Middle frontal gyrus (tissue), 1 donor: ENCODE measurements at regions not wholly inside any gene's neighbourhood (a gene's known extent, or its start where the extent isn't known, plus 50 kb on each side); places are given as distances from the start of the nearest gene placed in this dataset.
"Not testable (repeated sequence)": the region's sequence is repeated elsewhere in the genome, so short reads cannot be mapped to it uniquely, and the experiment has no call there.

ENCODE experiments used
- DNase-seq: peaks from one replicate; pipeline ENCODE4 v3.0.0-alpha.2; 2015; ENCODE audit warnings: low spot score; ENCODE audit errors: extremely low spot score

DNA sequence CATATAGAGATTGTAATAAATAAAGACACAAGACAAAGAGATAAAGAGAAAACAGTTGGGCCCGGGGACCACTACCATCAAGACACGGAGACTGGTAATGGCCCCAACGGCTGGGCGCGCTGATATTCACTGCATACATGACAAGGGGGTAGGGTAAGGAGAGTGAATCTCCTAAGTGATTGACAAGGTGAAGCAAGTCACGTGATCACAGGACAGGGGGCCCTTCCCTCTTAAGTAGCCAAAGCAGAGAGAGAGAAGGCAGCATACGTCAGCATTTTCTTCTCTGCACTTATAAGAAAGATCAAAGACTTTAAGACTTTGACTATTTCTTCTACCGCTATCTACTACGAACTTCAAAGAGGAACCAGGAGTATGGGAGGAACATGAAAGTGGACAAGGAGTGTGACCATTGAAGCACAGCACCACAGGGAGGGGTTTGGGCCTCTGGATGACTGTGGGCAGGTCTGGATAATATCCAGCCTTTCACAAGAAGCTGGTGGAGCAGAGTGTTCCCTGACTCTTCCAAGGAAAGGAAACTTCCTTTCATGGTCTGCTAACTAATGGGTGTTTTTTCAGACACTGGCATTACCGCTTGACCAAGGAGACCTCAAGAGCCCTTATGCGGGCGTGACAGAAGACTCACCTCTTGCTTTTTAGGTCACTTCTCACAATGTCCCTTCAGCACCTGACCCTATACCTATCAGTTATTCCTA lies 75.6 kb downstream of the MRPL39 start:
- not testable (repeated sequence) for DNase-seq

DNA sequence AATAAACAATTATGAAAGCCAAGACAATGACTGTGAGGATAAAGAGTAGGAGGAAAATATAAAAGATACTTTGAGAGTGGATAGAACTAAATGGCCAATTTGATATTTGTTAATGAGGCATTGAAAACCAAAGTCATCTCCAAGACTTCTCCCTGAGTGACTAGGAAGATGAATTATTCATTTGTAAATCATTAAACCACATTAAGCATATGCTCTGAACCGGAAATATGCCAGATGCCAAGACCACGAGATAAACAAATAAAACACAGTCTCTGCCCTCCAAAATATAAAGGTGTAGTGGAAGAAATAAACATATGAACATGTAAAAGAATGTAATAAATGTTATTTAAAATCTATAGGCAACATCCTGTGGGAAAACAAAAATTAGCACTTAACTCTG lies 78.8 kb downstream of the MRPL39 start:
- no peak for DNase-seq

DNA sequence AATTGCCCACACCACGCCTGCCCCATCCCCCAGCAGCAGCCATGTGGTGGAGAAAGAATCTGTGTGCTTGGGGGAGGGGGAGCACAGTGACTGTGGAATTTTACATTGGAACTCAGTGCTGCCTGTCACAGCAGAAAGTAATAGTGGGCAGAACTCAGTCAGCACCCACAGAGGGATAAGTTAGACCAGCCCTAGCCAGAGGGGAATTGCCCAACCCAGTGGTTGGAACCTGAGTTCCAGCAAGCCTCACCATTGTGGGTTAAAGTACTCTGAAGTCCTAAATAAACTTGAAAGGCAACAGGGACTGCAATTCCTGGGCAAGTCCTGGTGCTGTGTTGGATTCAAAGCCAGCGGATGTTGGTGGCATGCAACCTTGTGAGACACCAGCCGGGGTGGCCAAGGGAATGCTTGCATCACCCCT lies 88.8 kb downstream of the MRPL39 start:
- no peak for DNase-seq

DNA sequence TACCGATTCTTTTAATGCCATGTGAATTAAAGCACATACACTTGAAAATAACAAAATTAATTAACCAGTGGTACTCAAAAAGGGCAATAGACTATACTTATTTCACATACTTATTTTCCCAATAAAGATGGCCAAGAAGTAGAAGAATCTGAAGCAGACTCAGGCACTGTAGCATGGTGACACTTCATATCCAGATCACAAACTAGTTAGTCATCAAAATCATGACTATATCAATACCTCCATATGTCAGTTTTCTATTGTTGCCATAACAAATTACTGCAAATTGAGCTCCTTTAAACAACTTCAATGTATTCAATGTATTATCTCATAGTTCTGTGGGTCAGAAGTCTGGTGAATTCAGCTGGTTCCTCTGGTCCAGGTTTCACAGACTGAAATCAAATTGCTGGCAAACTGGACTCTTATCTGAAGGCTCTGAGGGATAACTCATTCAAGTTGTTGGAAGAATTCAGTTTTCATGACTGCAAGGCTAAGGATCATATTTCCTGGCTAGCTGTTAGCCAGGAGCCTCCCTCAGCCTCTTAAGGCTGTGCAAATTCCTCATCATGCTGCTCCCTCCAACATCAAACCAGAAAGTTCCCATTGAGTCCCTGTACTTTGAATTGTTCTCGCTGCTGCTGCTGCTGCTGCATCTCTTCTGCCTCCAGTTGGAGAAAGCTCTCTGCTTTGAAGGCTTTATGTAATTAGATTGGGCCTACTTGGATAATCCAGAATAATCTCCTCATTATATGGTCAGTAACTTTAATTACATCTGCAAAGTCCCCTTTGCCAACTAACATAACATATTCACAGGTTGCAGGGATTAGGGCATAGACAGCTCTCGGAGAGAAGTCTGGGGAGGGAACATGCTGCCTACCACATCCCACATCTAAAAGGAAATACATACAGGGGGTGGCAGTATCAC lies 91.5 kb downstream of the MRPL39 start:
- DNase-seq = no peak

DNA sequence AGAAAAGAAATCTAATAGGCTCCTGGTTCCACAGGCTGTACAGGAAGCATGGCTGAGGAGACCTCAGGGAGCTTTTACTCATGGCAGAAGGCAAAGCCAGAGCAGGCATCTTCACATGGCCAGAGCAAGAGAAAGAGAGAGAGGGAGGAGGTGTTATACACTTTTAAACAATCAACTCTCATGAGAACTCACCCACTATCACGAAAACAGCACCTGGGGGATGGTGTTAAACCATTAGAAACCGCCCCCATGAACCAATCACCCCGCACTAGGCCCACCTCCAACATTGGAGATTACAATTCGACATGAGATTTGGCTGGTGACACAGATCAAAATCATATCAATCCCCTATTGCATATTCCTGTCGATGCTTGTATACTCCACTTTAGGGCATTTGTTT lies 93.5 kb downstream of the MRPL39 start:
- DNase-seq = no peak

DNA sequence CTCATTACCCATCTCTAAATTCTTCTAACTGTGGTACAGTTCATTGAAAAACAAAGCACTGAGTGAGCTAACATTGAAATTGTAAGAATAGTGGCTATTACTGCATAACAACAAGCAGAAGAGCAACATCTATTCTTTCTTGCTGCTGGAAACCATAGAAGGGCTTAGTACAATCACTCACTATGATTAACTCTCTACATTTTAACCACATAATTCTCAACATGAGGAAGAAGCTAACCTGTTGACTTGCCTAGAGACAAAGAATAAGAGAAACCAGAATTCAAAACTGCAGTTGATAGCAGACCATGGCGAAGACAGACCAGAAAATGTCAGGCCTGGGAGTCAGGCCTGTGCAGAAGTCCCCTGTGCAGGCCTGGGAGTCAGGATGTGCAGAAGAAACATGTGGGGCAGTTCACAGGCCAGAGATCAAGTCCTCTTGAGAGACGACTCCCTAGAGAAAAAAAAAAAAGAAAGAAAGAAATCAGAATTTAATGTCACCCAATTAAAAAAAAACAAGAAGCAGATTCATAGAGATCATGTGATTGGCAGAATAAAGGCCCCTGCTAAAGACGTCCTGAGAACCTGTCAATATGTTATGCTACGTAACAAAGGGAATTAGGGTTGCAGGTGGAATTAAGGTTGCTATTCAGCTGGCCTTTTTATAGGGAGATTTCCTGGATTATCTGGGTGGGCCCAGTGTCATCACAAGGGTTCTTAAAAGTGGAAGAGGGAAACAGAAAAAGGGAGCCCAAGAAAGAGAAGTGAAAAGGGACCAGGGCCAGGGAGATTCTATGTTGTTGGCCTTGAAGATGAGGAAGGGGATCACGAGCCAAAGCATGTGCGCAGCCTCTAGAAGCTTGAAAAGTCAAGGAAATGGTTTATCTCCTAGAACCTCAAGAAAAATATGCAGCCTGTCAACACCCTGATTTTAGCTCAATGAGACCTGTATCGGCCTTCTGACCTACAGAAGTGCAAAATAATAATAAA lies 94.9 kb downstream of the MRPL39 start:
- DNase-seq = no peak

DNA sequence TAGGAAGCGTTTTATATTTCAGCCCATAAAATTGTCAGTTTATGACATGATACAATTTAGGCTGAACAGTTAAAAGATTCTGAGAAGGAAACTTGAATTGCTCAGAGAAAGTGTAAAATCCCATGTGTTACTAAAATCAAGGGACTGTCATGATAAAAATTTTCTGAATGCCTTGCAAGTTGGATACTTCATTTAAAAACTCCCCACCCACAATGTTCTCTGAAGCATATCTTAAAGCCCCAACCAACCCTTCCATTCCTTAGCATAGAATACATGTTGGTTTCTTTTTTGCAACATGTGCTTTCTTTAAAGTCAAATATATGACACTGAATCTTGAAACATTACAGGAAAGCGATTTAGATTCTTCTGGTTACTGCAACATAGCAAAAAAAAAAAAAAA lies 97.4 kb downstream of the MRPL39 start:
- DNase-seq = no peak

DNA sequence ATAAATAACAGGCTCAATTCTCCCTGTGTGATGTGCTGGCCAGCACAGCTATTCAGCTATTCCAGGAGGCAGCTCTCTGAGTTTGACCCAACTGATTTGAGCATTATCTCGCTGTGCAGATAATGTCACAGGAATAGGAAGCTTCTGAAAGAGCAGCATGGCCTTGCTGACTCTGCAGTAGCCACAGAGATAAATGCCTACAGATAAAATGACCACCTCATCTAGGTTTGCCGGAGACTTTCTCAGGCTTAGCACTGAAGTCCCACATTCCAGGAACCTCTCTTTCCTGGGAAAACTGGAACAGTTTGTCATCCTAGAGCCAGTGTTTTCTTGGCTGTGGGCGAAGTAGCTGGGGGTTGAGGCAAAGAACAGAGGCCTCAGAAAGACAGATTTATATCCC lies 98.9 kb downstream of the MRPL39 start:
- DNase-seq = no peak

DNA sequence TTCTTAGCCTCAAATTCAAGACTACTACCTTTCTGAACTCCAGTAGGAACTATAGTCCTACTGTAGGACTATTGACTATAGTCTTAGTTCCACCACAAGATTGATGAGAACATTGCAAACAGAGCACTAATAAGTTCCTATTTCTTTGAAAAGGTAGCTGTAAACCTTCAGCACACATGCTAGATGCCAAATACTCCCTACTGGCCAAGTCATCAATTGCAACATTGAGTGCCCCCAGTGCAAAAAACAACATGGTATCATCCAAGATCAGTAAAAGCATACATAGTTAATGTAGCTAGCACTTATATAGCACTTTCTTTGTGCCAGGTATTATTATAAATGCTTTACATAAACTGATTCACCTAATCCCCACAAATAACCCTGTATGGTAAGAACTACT lies 99.8 kb downstream of the MRPL39 start:
- no peak for DNase-seq

DNA sequence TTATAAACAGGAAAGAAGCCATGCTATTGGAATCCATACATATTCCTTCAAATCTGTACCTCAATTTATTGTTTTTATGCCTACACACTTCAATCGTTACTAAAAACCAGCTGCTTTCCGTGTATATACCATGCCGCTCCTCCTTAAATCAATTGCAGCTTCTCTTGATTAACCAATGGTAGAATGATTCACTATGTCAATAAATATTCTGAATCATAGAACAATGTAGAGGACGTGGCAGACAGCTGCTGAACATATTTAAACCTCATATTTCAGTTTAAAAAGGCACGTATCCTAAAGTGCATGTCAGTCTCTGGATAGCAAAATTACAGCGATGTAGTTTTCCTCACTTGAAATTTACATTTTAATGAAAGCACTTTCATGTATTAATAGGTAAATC lies 100.4 kb downstream of the MRPL39 start:
- no peak for DNase-seq

DNA sequence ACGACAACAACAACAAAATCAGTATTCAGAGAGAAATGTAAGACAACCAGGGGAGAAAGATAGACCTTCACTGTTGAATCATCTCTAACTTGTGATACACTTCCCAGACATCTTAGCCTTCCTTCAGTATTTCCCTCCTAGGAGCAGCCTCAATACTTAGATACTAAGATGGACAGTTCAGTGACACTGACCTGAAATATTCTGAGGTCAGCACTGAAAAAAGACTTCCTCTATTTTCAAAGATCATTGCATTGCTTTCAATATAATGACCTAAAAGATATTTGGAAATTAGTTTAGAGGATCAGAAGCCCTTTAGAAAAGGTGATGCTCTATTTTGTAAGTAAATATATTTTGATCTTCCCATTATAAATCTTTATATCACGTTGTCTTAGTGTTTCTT lies 101.0 kb downstream of the MRPL39 start:
- no peak for DNase-seq

DNA sequence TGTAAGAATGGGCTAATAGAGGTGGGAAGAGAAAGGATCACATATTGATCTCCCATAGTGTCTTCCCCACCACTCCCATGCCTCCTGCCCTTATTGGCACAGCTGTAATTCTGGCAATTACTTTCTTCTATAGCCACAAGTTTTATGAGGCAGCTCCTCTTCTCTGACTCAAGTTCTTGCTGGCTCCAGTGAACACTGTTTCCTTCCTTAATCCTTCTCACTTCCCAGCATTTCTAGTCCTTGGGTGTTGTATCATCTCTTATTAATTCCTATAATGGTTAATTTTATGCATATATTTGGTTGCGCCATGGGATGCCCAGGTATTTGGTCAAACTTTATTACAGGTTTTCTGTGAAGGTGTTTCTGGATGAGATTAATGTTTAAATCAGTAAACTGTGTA lies 103.3 kb downstream of the MRPL39 start:
- no peak for DNase-seq

DNA sequence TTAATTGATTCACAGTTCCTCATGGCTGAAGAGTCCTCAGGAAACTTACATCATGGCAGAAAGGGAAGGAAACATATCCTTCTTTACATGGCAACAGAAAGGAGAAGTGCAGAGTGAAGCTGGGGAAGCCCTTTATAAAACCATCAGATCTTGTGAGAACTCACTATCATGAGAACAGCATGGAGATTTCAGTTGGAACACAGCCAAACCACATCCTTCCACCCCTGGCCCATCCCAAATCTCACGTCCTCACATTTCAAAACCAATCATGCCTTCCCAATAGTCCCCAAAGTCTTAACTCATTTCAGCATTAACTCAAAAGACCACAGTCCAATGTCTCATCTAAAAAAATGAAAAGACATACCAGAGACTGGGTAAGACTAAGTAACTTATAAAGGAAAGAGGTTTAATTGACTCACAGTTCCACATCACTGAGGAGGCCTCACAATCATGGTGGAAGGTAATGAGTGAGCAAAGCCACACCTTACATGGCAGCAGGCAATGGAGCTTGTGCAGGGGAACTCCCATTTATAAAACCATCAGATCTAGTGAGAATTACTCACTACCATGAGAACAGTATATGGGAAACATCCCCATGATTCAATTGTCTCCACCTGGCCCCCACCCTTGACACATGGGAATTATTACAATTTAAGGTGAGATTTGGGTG lies 105.2 kb downstream of the MRPL39 start:
- DNase-seq = no peak

DNA sequence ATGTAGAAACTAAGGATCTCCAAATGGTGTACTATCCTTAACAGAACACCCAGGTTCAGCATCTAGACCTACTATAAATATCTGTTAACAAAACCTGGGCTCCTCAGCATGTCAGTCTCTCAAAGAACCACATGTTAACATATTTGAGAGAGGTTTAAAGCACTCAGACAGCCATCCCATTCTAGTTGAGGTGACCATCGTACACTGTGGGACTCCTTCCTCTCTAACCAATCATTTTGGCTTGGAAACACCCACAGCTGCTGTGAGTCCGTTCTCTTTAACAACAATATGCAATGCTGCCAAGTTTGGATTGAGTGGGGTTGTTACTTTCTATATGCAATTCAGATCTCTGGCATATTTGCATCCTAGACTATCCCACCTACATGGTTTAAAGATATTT lies 105.8 kb downstream of the MRPL39 start:
- peak; percentile 13 for DNase-seq

DNA sequence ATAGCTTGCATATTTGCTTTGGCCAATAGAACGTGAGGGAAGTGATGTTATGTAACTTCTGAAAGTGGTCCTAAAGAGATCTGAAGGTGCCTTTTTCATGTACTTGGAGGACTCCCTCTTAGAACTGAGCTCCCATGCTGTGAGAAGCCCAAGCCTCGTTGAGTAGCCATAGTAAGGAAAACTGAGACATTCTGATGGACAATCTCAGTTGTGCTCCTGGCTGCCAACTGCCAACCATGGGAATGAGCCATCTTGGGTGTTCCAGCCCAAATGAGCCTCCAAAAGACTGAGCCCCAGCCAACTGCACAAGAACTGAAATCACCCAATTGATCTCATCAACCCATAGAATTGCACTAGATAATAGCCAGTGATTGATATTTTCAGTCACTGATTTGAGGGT lies 106.7 kb downstream of the MRPL39 start:
- no peak for DNase-seq

DNA sequence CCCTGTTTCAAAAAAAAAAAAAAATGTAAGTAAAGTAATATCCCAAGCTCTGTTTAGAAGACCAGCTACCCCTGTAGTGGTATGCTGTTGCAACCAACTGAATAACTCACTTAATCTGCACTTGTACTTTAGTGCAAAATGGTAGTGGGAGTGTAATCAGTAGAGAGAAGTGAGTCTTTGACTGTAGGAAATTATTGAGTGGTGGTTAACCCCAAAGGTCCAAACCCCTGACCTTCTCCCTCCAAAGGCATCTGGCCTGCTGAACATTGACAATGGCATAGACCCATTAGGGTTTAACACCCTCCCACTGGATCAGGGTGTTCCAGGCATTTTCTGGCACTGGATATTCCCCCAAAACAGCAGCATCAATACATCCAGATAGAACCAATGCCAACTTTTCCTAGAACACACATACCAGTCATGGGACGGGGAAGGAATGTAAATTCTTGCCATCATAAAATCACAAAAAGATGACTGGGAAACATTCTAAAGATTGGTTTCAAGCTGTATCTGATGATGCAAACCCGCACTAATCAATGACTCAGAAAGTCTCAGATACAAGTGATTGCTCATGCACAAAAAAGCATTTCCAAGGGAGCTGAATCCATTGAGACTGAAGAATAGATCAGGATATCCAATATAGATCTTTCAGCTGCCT lies 110.3 kb downstream of the MRPL39 start:
- no peak for DNase-seq

DNA sequence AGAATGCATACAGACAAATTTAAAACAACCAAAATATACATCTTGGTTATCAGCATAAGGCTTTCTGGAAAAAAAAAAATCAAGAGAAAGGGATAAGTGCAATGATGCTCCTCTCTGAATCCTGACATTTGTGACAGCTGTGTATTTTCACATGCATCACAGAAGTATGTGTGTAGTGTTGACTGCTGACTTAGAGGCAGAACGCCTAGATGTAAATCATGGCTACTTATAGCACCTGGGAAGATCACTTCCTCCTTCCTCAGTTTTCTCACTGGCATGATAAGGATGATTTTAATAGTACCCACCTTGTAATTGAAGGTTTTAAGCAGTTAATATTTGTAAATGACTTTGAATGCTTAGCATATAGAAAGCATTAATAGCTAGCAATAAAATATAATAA lies 112.5 kb downstream of the MRPL39 start:
- DNase-seq = no peak

DNA sequence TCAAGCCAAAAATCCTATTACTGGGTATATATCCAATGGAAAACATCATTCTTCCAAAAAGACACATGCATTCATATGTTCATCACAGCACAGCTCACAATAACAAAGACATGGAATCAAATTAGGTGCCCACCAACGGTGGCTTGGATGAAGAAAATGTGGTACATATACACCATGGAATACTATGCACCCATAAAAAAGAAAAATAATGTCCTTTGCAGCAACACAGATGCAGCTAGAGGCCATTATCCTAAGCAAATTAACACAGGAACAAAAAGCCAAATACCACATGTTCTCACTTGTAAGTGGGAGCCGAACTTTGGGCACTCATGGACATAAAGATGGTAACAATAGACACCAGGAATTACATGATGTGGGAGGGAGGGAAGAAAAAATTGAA lies 113.6 kb downstream of the MRPL39 start:
- DNase-seq = no peak

DNA sequence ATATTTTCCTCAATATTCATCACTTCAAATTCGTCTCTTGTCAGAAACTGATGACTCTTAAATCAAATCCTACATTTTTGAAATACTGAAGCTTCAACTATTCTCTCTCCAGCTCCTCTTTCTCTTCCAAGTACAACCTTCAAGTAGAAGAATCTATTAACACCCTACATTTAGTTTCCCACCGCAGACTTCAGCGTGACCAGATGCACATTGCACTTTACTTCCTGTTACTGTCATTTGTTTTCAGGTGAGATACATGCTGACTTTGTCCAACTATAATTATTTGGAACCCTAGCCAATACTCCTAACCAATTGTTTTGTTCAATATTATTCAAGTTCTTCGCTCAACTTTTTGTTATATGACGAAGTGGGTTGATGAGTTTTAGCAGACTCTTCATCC lies 116.0 kb downstream of the MRPL39 start:
- DNase-seq = no peak

DNA sequence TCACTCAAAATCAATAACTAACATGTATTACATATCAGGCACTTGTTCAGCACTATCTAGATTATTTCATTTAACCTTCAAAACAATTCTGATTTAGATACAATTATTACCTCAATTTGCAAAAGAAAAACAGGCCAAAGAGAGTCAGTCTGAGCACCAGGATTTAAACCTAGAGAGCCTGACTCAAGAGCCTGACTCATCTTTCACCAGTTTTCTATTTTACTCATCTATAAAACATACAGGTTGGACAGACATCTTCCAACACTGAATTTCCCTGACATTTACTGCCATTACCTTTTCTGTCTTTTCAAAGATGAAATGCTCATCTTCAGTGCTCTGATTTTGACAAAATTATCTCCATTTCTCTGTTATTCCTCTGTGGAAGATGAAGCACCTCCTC lies 116.5 kb downstream of the MRPL39 start:
- DNase-seq = no peak

DNA sequence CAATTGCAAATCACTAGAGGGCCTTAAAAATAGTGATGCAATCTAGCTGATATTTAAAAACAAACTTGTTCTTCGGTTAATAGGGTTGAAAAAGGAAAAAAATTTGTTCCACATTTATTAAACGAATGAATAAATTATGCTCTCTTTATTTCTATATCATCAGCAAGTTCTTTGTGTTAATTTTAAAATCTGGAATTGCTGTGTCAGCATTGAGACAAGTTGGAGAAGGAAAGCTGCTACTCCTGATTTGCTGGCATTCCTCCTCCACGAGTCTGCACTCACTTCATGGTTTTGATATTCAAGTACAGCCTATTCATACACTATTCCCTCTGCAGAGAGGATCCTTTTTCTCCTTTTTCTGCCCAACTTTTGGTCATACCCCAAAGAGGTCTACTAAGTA lies 117.6 kb downstream of the MRPL39 start:
- DNase-seq = no peak
